Naive thymus-derived CD4-positive, alpha-beta T cell (primary cell): ENCODE measurements at regions not wholly inside any gene's neighbourhood (a gene's known extent, or its start where the extent isn't known, plus 50 kb on each side); places are given as distances from the start of the nearest gene placed in this dataset.
A peak's percentile ranks its signal among the peaks of the same experiment; 100 is the strongest.

Experiments
- ATAC-seq: fragments of 150-1000 bp; cut with Tn5 transposase; 2 replicates; pipeline ENCODE4 v1.10.0; 2021; ENCODE audit warnings: mild to moderate bottlenecking, moderate library complexity
- CTCF ChIA-PET: fragments of 350-600 bp; sonication (Branson Sonifier 250); formaldehyde crosslinking; loops from one replicate; lab custom pipeline; 2021; ENCODE audit warnings: antibody characterized with exemption; lab: Charles Lee
- POLR2A ChIA-PET: fragments of 350-600 bp; sonication (Branson Sonifier 250); formaldehyde crosslinking; loops from one replicate; lab custom pipeline; 2021; ENCODE audit warnings: antibody characterized with exemption, inconsistent platforms; lab: Charles Lee
- DNase-seq, 9 donors: peaks; one replicate each; pipeline versions ENCODE4 v3.0.0 to v3.0.0-alpha.2; 2020 to 2022; ENCODE audit warnings: mixed read lengths in 1 of 9
- H3K27ac ChIP-seq: one replicate; pipeline ENCODE4 v1.7.0; 2013; ENCODE audit warnings: mild to moderate bottlenecking, low read depth, low read length, moderate library complexity
- H3K27me3 ChIP-seq, 2 donors: one replicate each; pipeline ENCODE4 v1.7.0; 2013; ENCODE audit warnings: low read length in 2 of 2, mild to moderate bottlenecking in 2 of 2, moderate library complexity in 2 of 2; ENCODE audit not compliant: control insufficient read depth in 2 of 2, insufficient read depth in 2 of 2
- H3K36me3 ChIP-seq, 3 experiments: 1 replicate in 2 of 3; 2 replicates in 1 of 3; pipeline ENCODE4 v1.7.0; 2013; ENCODE audit warnings: low read length in 3 of 3, mild to moderate bottlenecking in 3 of 3, moderate library complexity in 1 of 3; ENCODE audit not compliant: insufficient read depth in 3 of 3, control insufficient read depth in 2 of 3
- H3K4me1 ChIP-seq, 2 donors: one replicate each; pipeline ENCODE4 v1.7.0; 2013; ENCODE audit warnings: low read length in 2 of 2, mild to moderate bottlenecking in 2 of 2, moderate library complexity in 1 of 2; ENCODE audit not compliant: control insufficient read depth in 2 of 2, insufficient read depth in 2 of 2
- H3K4me3 ChIP-seq: 2 replicates; pipeline ENCODE4 v1.7.0; 2013; ENCODE audit warnings: mild to moderate bottlenecking, low read length
- H3K9me3 ChIP-seq, 3 experiments: 1 replicate in 2 of 3; 2 replicates in 1 of 3; pipeline ENCODE4 v1.7.0; 2013; ENCODE audit warnings: low read length in 3 of 3; ENCODE audit not compliant: control insufficient read depth in 2 of 3
- H3K27ac Mint-ChIP-seq, 9 donors: one replicate each; pipeline ENCODE4 v1.8.0; 2020 to 2022; ENCODE audit warnings: mixed read lengths in 9 of 9, mild to moderate bottlenecking in 8 of 9, moderate library complexity in 5 of 9, inconsistent platforms in 2 of 9
- H3K27me3 Mint-ChIP-seq, 5 donors: one replicate each; pipeline ENCODE4 v1.8.0; 2021 to 2022; ENCODE audit warnings: mixed read lengths in 5 of 5, mild to moderate bottlenecking in 1 of 5
- H3K36me3 Mint-ChIP-seq, 5 donors: one replicate each; pipeline ENCODE4 v1.8.0; 2020 to 2022; ENCODE audit warnings: mixed read lengths in 5 of 5, mild to moderate bottlenecking in 3 of 5, inconsistent platforms in 1 of 5
- H3K4me1 Mint-ChIP-seq, 7 donors: one replicate each; pipeline ENCODE4 v1.8.0; 2020 to 2022; ENCODE audit warnings: mixed read lengths in 7 of 7, mild to moderate bottlenecking in 3 of 7, inconsistent platforms in 1 of 7
- H3K4me3 Mint-ChIP-seq, 10 donors: one replicate each; pipeline ENCODE4 v1.8.0; 2020 to 2022; ENCODE audit warnings: mild to moderate bottlenecking in 10 of 10, mixed read lengths in 10 of 10, moderate library complexity in 6 of 10, inconsistent platforms in 2 of 10
- H3K9me3 Mint-ChIP-seq, 11 donors: one replicate each; pipeline ENCODE4 v1.8.0; 2020 to 2022; ENCODE audit warnings: mixed read lengths in 11 of 11, mild to moderate bottlenecking in 4 of 11, inconsistent platforms in 1 of 11, moderate library complexity in 1 of 11
- intact Hi-C, 2 donors: fragments of 100-400 bp; cut with micrococcal nuclease; formaldehyde crosslinking; loops; one replicate each; pipeline ENCODE4 v1.15.1; 2023

DNA sequence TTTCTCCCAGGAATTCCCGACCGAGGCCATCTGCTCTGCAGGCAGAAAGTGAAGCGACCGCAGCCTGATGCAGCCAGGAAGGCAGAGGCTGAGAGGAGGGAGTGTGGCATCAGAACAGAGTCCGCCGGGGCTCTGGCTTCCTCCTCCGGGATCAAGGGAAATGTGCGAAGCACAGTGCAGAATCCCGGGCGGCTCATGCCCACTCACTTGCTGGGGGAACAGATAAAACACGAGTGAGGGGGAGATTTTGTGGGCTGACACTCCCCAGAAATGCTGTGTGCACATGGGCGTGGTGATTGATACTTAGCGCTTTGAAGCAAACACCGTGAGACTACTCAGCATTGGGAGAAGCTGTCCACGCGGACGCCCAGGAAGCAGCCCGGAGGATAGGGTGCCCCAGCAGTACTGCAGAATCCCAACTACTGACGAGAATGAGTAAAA is 75.3 kb upstream of the POMP start:
- H3K4me1 ChIP-seq: no peaks in the 10 kb centered on the region
- H3K27me3 ChIP-seq: no peaks in the 10 kb centered on the region
- ChIA-PET CTCF (no interaction called here), POLR2A (no interaction called here)
- no peak overlapping the region for H3K27ac ChIP-seq
- no peak overlapping the region for H3K4me3 ChIP-seq
- Mint-ChIP-seq H3K36me3 (no peaks in the 10 kb centered on the region), H3K9me3 (no peaks in the 10 kb centered on the region), H3K27me3 (peaks cover 0 to 5% (median 0%) of the 10 kb centered on the region in 5 donors), H3K4me3 (no peak overlapping the region), H3K4me1 (peaks cover 0 to 18% (median 8%) of the 10 kb centered on the region in 7 donors), H3K27ac (no peak overlapping the region)
- intact Hi-C loops: no loop called here
- no peaks in the 10 kb centered on the region for H3K9me3 ChIP-seq
- no peak for ATAC-seq
- DNase-seq: no peak
- H3K36me3 ChIP-seq: no peaks in the 10 kb centered on the region

DNA sequence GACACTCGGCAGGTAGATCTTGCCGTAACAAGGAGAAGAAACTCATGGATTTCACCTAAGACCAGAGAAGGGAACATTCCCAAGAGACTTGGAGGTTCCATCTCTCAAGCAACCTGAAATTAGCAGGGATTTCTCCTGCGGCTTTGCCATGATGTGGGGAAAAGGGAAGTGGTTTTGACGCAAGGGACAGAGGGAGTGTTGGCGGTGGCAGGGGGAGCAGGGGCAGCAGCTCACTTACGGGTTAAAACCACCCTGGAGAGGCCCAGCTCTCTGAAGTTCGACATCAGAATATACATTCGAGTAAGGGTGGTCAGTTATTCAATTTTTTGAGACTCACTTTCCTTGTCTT is 76.1 kb upstream of the POMP start:
- intact Hi-C loops: no loop called here
- Histone ChIP-seq H3K27me3 (no peaks in the 10 kb centered on the region), H3K9me3 (no peaks in the 10 kb centered on the region), H3K4me1 (no peaks in the 10 kb centered on the region), H3K4me3 (no peak overlapping the region), H3K27ac (no peak overlapping the region), H3K36me3 (no peaks in the 10 kb centered on the region)
- H3K36me3 Mint-ChIP-seq: no peaks in the 10 kb centered on the region
- peaks cover 0 to 18% (median 8%) of the 10 kb centered on the region in 7 donors for H3K4me1 Mint-ChIP-seq
- peaks cover 0 to 5% (median 3%) of the 10 kb centered on the region in 5 donors for H3K27me3 Mint-ChIP-seq
- no peaks in the 10 kb centered on the region for H3K9me3 Mint-ChIP-seq
- no peak overlapping the region for H3K27ac Mint-ChIP-seq
- ATAC-seq (no peak), DNase-seq (no peak)
- H3K4me3 Mint-ChIP-seq: no peak overlapping the region
- CTCF ChIA-PET: no interaction called here
- POLR2A ChIA-PET: no interaction called here

DNA sequence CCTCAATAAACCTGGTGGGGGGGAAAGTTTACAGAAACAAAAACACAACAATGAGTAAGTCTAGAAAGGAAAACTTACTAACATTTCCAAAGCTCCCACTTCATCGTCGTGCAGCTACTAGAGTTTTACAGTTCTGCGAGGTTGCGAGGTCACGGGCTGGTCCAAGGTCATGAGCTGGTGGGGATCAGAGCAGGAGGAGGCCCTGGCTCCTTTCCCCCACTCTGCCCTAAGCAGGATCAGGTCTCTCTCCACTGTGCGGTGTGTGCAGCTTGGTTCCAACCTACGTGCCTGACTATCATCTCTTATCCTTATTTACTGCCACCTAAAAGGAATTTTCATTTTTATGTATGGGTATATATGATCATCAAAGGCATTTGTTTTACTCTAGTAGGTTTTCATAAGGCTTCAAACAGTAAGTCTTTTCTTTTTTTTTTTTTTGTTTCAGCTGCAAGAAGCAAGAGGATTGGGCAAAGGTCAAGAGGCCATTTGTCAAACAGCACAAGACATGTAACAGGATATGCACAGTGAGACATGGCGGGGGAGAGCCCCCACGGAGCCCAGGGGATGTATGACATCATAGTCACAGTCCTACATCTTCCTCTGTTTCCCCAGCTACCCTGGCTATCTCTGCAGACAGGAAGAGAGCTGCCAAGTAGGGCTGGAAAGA is 76.6 kb upstream of the POMP start:
- intact Hi-C loops: no loop called here
- Mint-ChIP-seq H3K9me3 (peaks cover 0 to 2% (median 0%) of the 10 kb centered on the region in 11 donors), H3K4me1 (peaks cover 0 to 18% (median 8%) of the 10 kb centered on the region in 7 donors), H3K36me3 (no peaks in the 10 kb centered on the region), H3K27me3 (peaks cover 0 to 8% (median 3%) of the 10 kb centered on the region in 5 donors), H3K27ac (no peak overlapping the region), H3K4me3 (no peak overlapping the region)
- ChIA-PET CTCF (interaction anchor here (0.6 kb wide), 1 partner anchor 62 kb away, joined by 3 read pairs; no protein-coding TSS in a partner anchor), POLR2A (interaction anchor here (0.6 kb wide), 1 partner anchor 458 kb away, joined by 3 read pairs; no protein-coding TSS in a partner anchor)
- no peak overlapping the region for H3K27ac ChIP-seq
- DNase-seq (no peak), ATAC-seq (peak; percentile 55)
- no peak overlapping the region for H3K4me3 ChIP-seq
- no peaks in the 10 kb centered on the region for H3K9me3 ChIP-seq
- H3K4me1 ChIP-seq: no peaks in the 10 kb centered on the region
- no peaks in the 10 kb centered on the region for H3K27me3 ChIP-seq
- H3K36me3 ChIP-seq: no peaks in the 10 kb centered on the region

DNA sequence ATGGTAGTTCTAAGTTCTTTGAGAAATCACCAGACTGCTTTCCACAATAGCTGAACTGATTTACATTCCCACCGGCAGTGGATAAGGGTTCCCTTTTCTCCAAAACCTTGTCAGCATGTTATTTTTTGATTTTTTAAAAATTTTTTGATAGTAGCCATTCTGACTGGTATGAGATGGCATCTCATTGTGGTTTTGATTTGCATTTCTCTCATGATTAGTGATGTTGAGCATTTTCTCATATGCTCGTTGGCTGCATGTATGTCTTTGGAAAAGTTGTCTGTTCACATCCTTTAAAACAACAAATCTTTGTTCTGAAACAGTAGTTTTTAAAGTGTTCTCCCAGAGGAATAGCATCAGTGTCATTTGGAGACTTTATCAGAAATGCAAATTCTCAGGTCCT is 77.5 kb upstream of the POMP start:
- H3K36me3 Mint-ChIP-seq: no peaks in the 10 kb centered on the region
- POLR2A ChIA-PET: interaction anchor here (0.7 kb wide), 1 partner anchor 207 kb away, joined by 4 read pairs; no protein-coding TSS in a partner anchor
- H3K27ac Mint-ChIP-seq: no peak overlapping the region
- no peaks in the 10 kb centered on the region for H3K27me3 ChIP-seq
- no peak overlapping the region for H3K4me3 Mint-ChIP-seq
- H3K4me1 ChIP-seq: no peaks in the 10 kb centered on the region
- peaks cover 0 to 2% (median 0%) of the 10 kb centered on the region in 11 donors for H3K9me3 Mint-ChIP-seq
- H3K27ac ChIP-seq: no peak overlapping the region
- H3K36me3 ChIP-seq: no peaks in the 10 kb centered on the region
- CTCF ChIA-PET: no interaction called here
- DNase-seq: no peak
- H3K27me3 Mint-ChIP-seq: peaks cover 0 to 8% (median 3%) of the 10 kb centered on the region in 5 donors
- ATAC-seq: no peak
- intact Hi-C loops: no loop called here
- H3K9me3 ChIP-seq: no peaks in the 10 kb centered on the region
- peaks cover 0 to 18% (median 8%) of the 10 kb centered on the region in 7 donors for H3K4me1 Mint-ChIP-seq
- H3K4me3 ChIP-seq: no peak overlapping the region

GRCh38 chr13:28579736-28580135 is 79.2 kb upstream of the POMP start:
- H3K27me3 Mint-ChIP-seq: peaks cover 0 to 8% (median 3%) of the 10 kb centered on the region in 5 donors
- Histone ChIP-seq H3K27ac (no peak overlapping the region), H3K4me3 (no peak overlapping the region), H3K9me3 (no peaks in the 10 kb centered on the region), H3K36me3 (no peaks in the 10 kb centered on the region), H3K27me3 (no peaks in the 10 kb centered on the region), H3K4me1 (no peaks in the 10 kb centered on the region)
- no peak overlapping the region for H3K4me3 Mint-ChIP-seq
- no peaks in the 10 kb centered on the region for H3K36me3 Mint-ChIP-seq
- no peak for DNase-seq
- peaks cover 0 to 9% (median 0%) of the 10 kb centered on the region in 7 donors for H3K4me1 Mint-ChIP-seq
- no peak overlapping the region for H3K27ac Mint-ChIP-seq
- ChIA-PET POLR2A (no interaction called here), CTCF (no interaction called here)
- H3K9me3 Mint-ChIP-seq: peaks cover 0 to 2% (median 0%) of the 10 kb centered on the region in 11 donors
- intact Hi-C loops: no loop called here
- ATAC-seq: no peak

- intact Hi-C loops: no loop called here
- H3K27me3 ChIP-seq: no peaks in the 10 kb centered on the region
- POLR2A ChIA-PET: no interaction called here
- Mint-ChIP-seq H3K27ac (no peak overlapping the region), H3K4me3 (no peak overlapping the region), H3K9me3 (peaks cover 0 to 2% (median 0%) of the 10 kb centered on the region in 11 donors), H3K4me1 (peaks cover 0 to 12% (median 0%) of the 10 kb centered on the region in 7 donors), H3K27me3 (peaks cover 0 to 8% (median 3%) of the 10 kb centered on the region in 5 donors), H3K36me3 (peaks cover 0 to 2% (median 0%) of the 10 kb centered on the region in 5 donors)
- H3K9me3 ChIP-seq: no peaks in the 10 kb centered on the region
- H3K36me3 ChIP-seq: no peaks in the 10 kb centered on the region
- ATAC-seq: no peak
- no peaks in the 10 kb centered on the region for H3K4me1 ChIP-seq
- DNase-seq: no peak
- no peak overlapping the region for H3K27ac ChIP-seq
- CTCF ChIA-PET: no interaction called here
- H3K4me3 ChIP-seq: no peak overlapping the region
These were observed 79.6 kb upstream of the POMP start for GRCh38 chr13:28579322-28579721.

- no peak for ATAC-seq
- Histone ChIP-seq H3K27ac (no peak overlapping the region), H3K27me3 (no peaks in the 10 kb centered on the region), H3K4me3 (no peak overlapping the region), H3K9me3 (no peaks in the 10 kb centered on the region), H3K36me3 (no peaks in the 10 kb centered on the region), H3K4me1 (no peaks in the 10 kb centered on the region)
- CTCF ChIA-PET: no interaction called here
- Mint-ChIP-seq H3K9me3 (peaks cover 0 to 3% (median 0%) of the 10 kb centered on the region in 11 donors), H3K4me1 (peaks cover 0 to 6% (median 0%) of the 10 kb centered on the region in 7 donors), H3K27ac (no peak overlapping the region), H3K36me3 (peaks cover 0 to 2% (median 0%) of the 10 kb centered on the region in 5 donors), H3K27me3 (peaks cover 0 to 12% (median 0%) of the 10 kb centered on the region in 5 donors), H3K4me3 (no peak overlapping the region)
- intact Hi-C loops: no loop called here
- POLR2A ChIA-PET: no interaction called here
- DNase-seq: no peak
These were observed 81.1 kb upstream of the FLT1 start for GRCh38 chr13:28576067-28576466.
